Stomach smooth muscle (tissue), 2 donors: ENCODE measurements at regions not wholly inside any gene's neighbourhood (a gene's known extent, or its start where the extent isn't known, plus 50 kb on each side); places are given as distances from the start of the nearest gene placed in this dataset.

Experiments
- H3K27ac ChIP-seq: one replicate; pipeline ENCODE4 v1.7.0; 2013; ENCODE audit warnings: mild to moderate bottlenecking, low read length, inconsistent platforms
- H3K27me3 ChIP-seq, 2 donors: one replicate each; pipeline ENCODE4 v1.7.0; 2013; ENCODE audit warnings: low read length in 2 of 2; ENCODE audit not compliant: insufficient read depth in 2 of 2, control insufficient read depth in 1 of 2
- H3K36me3 ChIP-seq, 2 donors: one replicate each; pipeline ENCODE4 v1.7.0; 2013; ENCODE audit warnings: low read length in 2 of 2; ENCODE audit not compliant: control insufficient read depth in 2 of 2, insufficient read depth in 2 of 2
- H3K4me1 ChIP-seq: one replicate; pipeline ENCODE4 v1.7.0; 2013; ENCODE audit warnings: low read length; ENCODE audit not compliant: control insufficient read depth, insufficient read depth
- H3K4me3 ChIP-seq, 2 donors: one replicate each; pipeline ENCODE4 v1.7.0; 2013; ENCODE audit warnings: low read length in 2 of 2
- H3K9ac ChIP-seq, 2 donors: one replicate each; pipeline ENCODE4 v1.7.0; 2013; ENCODE audit warnings: low read length in 2 of 2, mild to moderate bottlenecking in 1 of 2
- H3K9me3 ChIP-seq, 2 donors: one replicate each; pipeline ENCODE4 v1.7.0; 2013; ENCODE audit warnings: low read length in 2 of 2; ENCODE audit not compliant: control insufficient read depth in 2 of 2
- donor health status: healthy.
- donor health status: Pancreatic carcinoma.

GRCh38 chr6:144739873-144740272 is 454.7 kb downstream of the UTRN start:
- H3K27me3 ChIP-seq, result no peaks in the 10 kb centered on the region
- H3K9me3 ChIP-seq, result no peaks in the 10 kb centered on the region
- H3K36me3 ChIP-seq, result peaks cover 0 to 2% of the 10 kb centered on the region in 2 donors
- no peaks in the 10 kb centered on the region for H3K4me1 ChIP-seq
- H3K9ac ChIP-seq, result no peak overlapping the region
- no peak overlapping the region for H3K27ac ChIP-seq
- no peak overlapping the region for H3K4me3 ChIP-seq

GRCh38 chr6:144741659-144742058 is 456.5 kb downstream of the UTRN start:
- Histone ChIP-seq H3K4me1 (no peaks in the 10 kb centered on the region), H3K9ac (no peak overlapping the region), H3K27me3 (no peaks in the 10 kb centered on the region), H3K4me3 (no peak overlapping the region), H3K9me3 (no peaks in the 10 kb centered on the region), H3K27ac (no peak overlapping the region), H3K36me3 (peaks cover 0 to 1% of the 10 kb centered on the region in 2 donors)

GRCh38 chr6:144742779-144743178 is 457.6 kb downstream of the UTRN start:
- Histone ChIP-seq H3K4me3 (no peak overlapping the region), H3K27me3 (no peaks in the 10 kb centered on the region), H3K9me3 (no peaks in the 10 kb centered on the region), H3K27ac (no peak overlapping the region), H3K9ac (no peak overlapping the region), H3K4me1 (no peaks in the 10 kb centered on the region), H3K36me3 (no peaks in the 10 kb centered on the region)

GRCh38 chr6:144744720-144745119 is 459.6 kb downstream of the UTRN start:
- no peaks in the 10 kb centered on the region for H3K9me3 ChIP-seq
- H3K27me3 ChIP-seq, result no peaks in the 10 kb centered on the region
- H3K9ac ChIP-seq, result no peak overlapping the region
- H3K27ac ChIP-seq, result no peak overlapping the region
- peaks cover 0 to 2% of the 10 kb centered on the region in 2 donors for H3K36me3 ChIP-seq
- no peaks in the 10 kb centered on the region for H3K4me1 ChIP-seq
- no peak overlapping the region for H3K4me3 ChIP-seq

GRCh38 chr6:144745439-144745838 is 460.3 kb downstream of the UTRN start:
- Histone ChIP-seq H3K27me3 (no peaks in the 10 kb centered on the region), H3K4me3 (no peak overlapping the region), H3K9me3 (no peaks in the 10 kb centered on the region), H3K9ac (no peak overlapping the region), H3K36me3 (peaks cover 0 to 2% of the 10 kb centered on the region in 2 donors), H3K4me1 (no peaks in the 10 kb centered on the region), H3K27ac (no peak overlapping the region)

GRCh38 chr6:144746902-144747469 is 461.9 kb downstream of the UTRN start:
- peaks cover 2 to 3% of the 10 kb centered on the region in 2 donors for H3K36me3 ChIP-seq
- H3K27ac ChIP-seq, result no peak overlapping the region
- no peak overlapping the region for H3K9ac ChIP-seq
- H3K4me3 ChIP-seq, result no peak overlapping the region
- no peaks in the 10 kb centered on the region for H3K9me3 ChIP-seq
- H3K27me3 ChIP-seq, result no peaks in the 10 kb centered on the region
- no peaks in the 10 kb centered on the region for H3K4me1 ChIP-seq

GRCh38 chr6:144749263-144749662 is 464.1 kb downstream of the UTRN start:
- Histone ChIP-seq H3K9me3 (no peaks in the 10 kb centered on the region), H3K4me1 (no peaks in the 10 kb centered on the region), H3K27me3 (no peaks in the 10 kb centered on the region), H3K4me3 (no peak overlapping the region), H3K36me3 (peaks cover 2 to 3% of the 10 kb centered on the region in 2 donors), H3K27ac (no peak overlapping the region), H3K9ac (no peak overlapping the region)

GRCh38 chr6:144753023-144753705 is 468.0 kb downstream of the UTRN start:
- no peaks in the 10 kb centered on the region for H3K4me1 ChIP-seq
- no peak overlapping the region for H3K9ac ChIP-seq
- no peaks in the 10 kb centered on the region for H3K9me3 ChIP-seq
- no peak overlapping the region for H3K27ac ChIP-seq
- H3K36me3 ChIP-seq, result peaks cover 2 to 3% of the 10 kb centered on the region in 2 donors
- no peaks in the 10 kb centered on the region for H3K27me3 ChIP-seq
- no peak overlapping the region for H3K4me3 ChIP-seq

GRCh38 chr6:144756469-144756868 is 471.3 kb downstream of the UTRN start:
- H3K36me3 ChIP-seq, result peaks cover 0 to 3% of the 10 kb centered on the region in 2 donors
- H3K27ac ChIP-seq, result no peak overlapping the region

GRCh38 chr6:144757299-144757698 is 472.2 kb downstream of the UTRN start:
- Histone ChIP-seq H3K9me3 (no peaks in the 10 kb centered on the region), H3K9ac (no peak overlapping the region), H3K4me3 (no peak overlapping the region), H3K27ac (no peak overlapping the region), H3K36me3 (no peaks in the 10 kb centered on the region), H3K27me3 (no peaks in the 10 kb centered on the region), H3K4me1 (no peaks in the 10 kb centered on the region)

More at GRCh38 chr6:144756469-144756868, 471.3 kb downstream of the UTRN start:
- no peak overlapping the region for H3K9ac ChIP-seq
- H3K4me3 ChIP-seq, result no peak overlapping the region
- no peaks in the 10 kb centered on the region for H3K27me3 ChIP-seq
- H3K4me1 ChIP-seq, result no peaks in the 10 kb centered on the region
- no peaks in the 10 kb centered on the region for H3K9me3 ChIP-seq

GRCh38 chr6:144757730-144758129 is 472.6 kb downstream of the UTRN start:
- Histone ChIP-seq H3K27me3 (no peaks in the 10 kb centered on the region), H3K36me3 (no peaks in the 10 kb centered on the region), H3K4me3 (no peak overlapping the region), H3K27ac (no peak overlapping the region), H3K9me3 (no peaks in the 10 kb centered on the region), H3K9ac (no peak overlapping the region), H3K4me1 (no peaks in the 10 kb centered on the region)
